WTC11 (cell line): ENCODE measurements at regions not wholly inside any gene's neighbourhood (a gene's known extent, or its start where the extent isn't known, plus 50 kb on each side); places are given as distances from the start of the nearest gene placed in this dataset.

Source experiments
- ATAC-seq: fragments of 200-7000 bp; cut with Tn5 transposase; 2 replicates; pipeline ENCODE4 v1.10.0; 2021; ENCODE audit warnings: mild to moderate bottlenecking, moderate library complexity
- CTCF ChIA-PET: fragments of 300-600 bp; sonication (Branson Sonifier 250); formaldehyde crosslinking; loops from one replicate; lab custom pipeline; 2021; ENCODE audit warnings: antibody characterized with exemption; lab: Charles Lee
- POLR2A ChIA-PET: fragments of 350-600 bp; sonication (Branson Sonifier 250); formaldehyde crosslinking; loops from one replicate; lab custom pipeline; 2021; ENCODE audit warnings: antibody characterized with exemption; lab: Charles Lee
- DNase-seq: peaks from one replicate; pipeline ENCODE4 v3.0.0; 2021; ENCODE audit warnings: low spot score
- H3K27ac Mint-ChIP-seq: 2 replicates; pipeline ENCODE4 v1.8.0; 2021; ENCODE audit warnings: mixed read lengths
- H3K27me3 Mint-ChIP-seq: 2 replicates; pipeline ENCODE4 v1.8.0; 2021; ENCODE audit warnings: low read depth, mild to moderate bottlenecking, moderate library complexity, mixed read lengths
- H3K36me3 Mint-ChIP-seq: 2 replicates; pipeline ENCODE4 v1.8.0; 2021; ENCODE audit warnings: mixed read lengths
- H3K4me1 Mint-ChIP-seq: 2 replicates; pipeline ENCODE4 v1.8.0; 2022; ENCODE audit warnings: mixed read lengths
- H3K4me3 Mint-ChIP-seq: 2 replicates; pipeline ENCODE4 v1.8.0; 2021; ENCODE audit warnings: mild to moderate bottlenecking, moderate library complexity, mixed read lengths
- H3K9me3 Mint-ChIP-seq: 2 replicates; pipeline ENCODE4 v1.8.0; 2021; ENCODE audit warnings: mixed read lengths
- EMX1 ChIP-seq: fragments of 250-450 bp; sonication (Bioruptor Pico); IDR thresholded peaks from 2 replicates; pipeline ENCODE4 v1.8.0; 2021; ENCODE audit warnings: mild to moderate bottlenecking
- ESRRA ChIP-seq: sonication (generic); formaldehyde crosslinking; IDR thresholded peaks from 2 replicates; pipeline ENCODE4 v1.8.1; 2022; ENCODE audit warnings: mild to moderate bottlenecking, missing genetic modification reagents, borderline replicate concordance
- FOXK1 ChIP-seq: sonication (generic); formaldehyde crosslinking; IDR thresholded peaks from 2 replicates; pipeline ENCODE4 v1.8.0; 2022; ENCODE audit warnings: mild to moderate bottlenecking, moderate library complexity, missing genetic modification reagents
- GABPB1 ChIP-seq: sonication (generic); formaldehyde crosslinking; IDR thresholded peaks from 2 replicates; pipeline ENCODE4 v1.8.1; 2023; ENCODE audit warnings: mild to moderate bottlenecking, missing genetic modification reagents
- HMGA2 ChIP-seq: fragments of 250-450 bp; sonication (Bioruptor Pico); IDR thresholded peaks from 2 replicates; pipeline ENCODE4 v1.4.0; 2021; ENCODE audit warnings: mild to moderate bottlenecking, moderate library complexity
- IRF2 ChIP-seq: sonication (generic); formaldehyde crosslinking; IDR thresholded peaks from 2 replicates; pipeline ENCODE4 v1.8.0; 2022; ENCODE audit warnings: low read depth, missing genetic modification reagents, borderline replicate concordance
- NFE2L1 ChIP-seq: sonication (generic); formaldehyde crosslinking; IDR thresholded peaks from 2 replicates; pipeline ENCODE4 v1.8.1; 2023; ENCODE audit warnings: missing genetic modification reagents
- NR1H2 ChIP-seq: sonication (generic); formaldehyde crosslinking; IDR thresholded peaks from 2 replicates; pipeline ENCODE4 v1.9.0; 2021; ENCODE audit warnings: mild to moderate bottlenecking, moderate library complexity, missing genetic modification reagents
- NR2C2 ChIP-seq: sonication (generic); formaldehyde crosslinking; IDR thresholded peaks from 2 replicates; pipeline ENCODE4 v1.8.0; 2022; ENCODE audit warnings: mild to moderate bottlenecking, missing genetic modification reagents
- TCF7 ChIP-seq: sonication (generic); formaldehyde crosslinking; IDR thresholded peaks from 2 replicates; pipeline ENCODE4 v1.8.0; 2022; ENCODE audit warnings: mild to moderate bottlenecking, low read depth, missing genetic modification reagents, moderate library complexity
- TP53 ChIP-seq: sonication (generic); formaldehyde crosslinking; IDR thresholded peaks from 2 replicates; pipeline ENCODE4 v1.8.1; 2023; ENCODE audit warnings: mild to moderate bottlenecking, missing genetic modification reagents
- ZBTB21 ChIP-seq: sonication (generic); formaldehyde crosslinking; IDR thresholded peaks from 2 replicates; pipeline ENCODE4 v1.8.1; 2023; ENCODE audit warnings: mild to moderate bottlenecking, missing genetic modification reagents, borderline replicate concordance
- ZNF232 ChIP-seq: sonication (generic); formaldehyde crosslinking; IDR thresholded peaks from 2 replicates; pipeline ENCODE4 v1.8.0; 2022; ENCODE audit warnings: mild to moderate bottlenecking, missing genetic modification reagents
- ZNF416 ChIP-seq: fragments of 250-450 bp; sonication (Bioruptor Pico); IDR thresholded peaks from 2 replicates; pipeline ENCODE4 v1.9.0; 2021; ENCODE audit warnings: mild to moderate bottlenecking, inconsistent platforms
- TF ChIP-seq, protein P1 (sequence below): sonication (generic); formaldehyde crosslinking; IDR thresholded peaks from 2 replicates; pipeline ENCODE4 v1.8.1; 2022; ENCODE audit warnings: mild to moderate bottlenecking, moderate library complexity, missing genetic modification reagents
- TF ChIP-seq, protein P2 (sequence below): fragments of 250-450 bp; sonication (Bioruptor Pico); IDR thresholded peaks from 2 replicates; pipeline ENCODE4 v1.9.0; 2021; ENCODE audit warnings: moderate library complexity, mild to moderate bottlenecking, inconsistent platforms, borderline replicate concordance
- TF ChIP-seq, protein P3 (sequence below): sonication (generic); formaldehyde crosslinking; conservative IDR thresholded peaks from 2 replicates; pipeline ENCODE4 v1.8.1; 2022; ENCODE audit warnings: mild to moderate bottlenecking, missing genetic modification reagents
- TF ChIP-seq, protein P4 (sequence below): sonication (generic); formaldehyde crosslinking; IDR thresholded peaks from 2 replicates; pipeline ENCODE4 v1.8.1; 2023; ENCODE audit warnings: mild to moderate bottlenecking, missing genetic modification reagents
- TF ChIP-seq, protein P5 (sequence below): sonication (generic); formaldehyde crosslinking; IDR thresholded peaks from 2 replicates; pipeline ENCODE4 v1.8.0; 2023; ENCODE audit warnings: mild to moderate bottlenecking, missing genetic modification reagents
- TF ChIP-seq, protein P6 (sequence below): fragments of 250-450 bp; sonication (Bioruptor Pico); IDR thresholded peaks from 2 replicates; pipeline ENCODE4 v1.9.0; 2021; ENCODE audit warnings: mild to moderate bottlenecking, borderline replicate concordance

DNA sequence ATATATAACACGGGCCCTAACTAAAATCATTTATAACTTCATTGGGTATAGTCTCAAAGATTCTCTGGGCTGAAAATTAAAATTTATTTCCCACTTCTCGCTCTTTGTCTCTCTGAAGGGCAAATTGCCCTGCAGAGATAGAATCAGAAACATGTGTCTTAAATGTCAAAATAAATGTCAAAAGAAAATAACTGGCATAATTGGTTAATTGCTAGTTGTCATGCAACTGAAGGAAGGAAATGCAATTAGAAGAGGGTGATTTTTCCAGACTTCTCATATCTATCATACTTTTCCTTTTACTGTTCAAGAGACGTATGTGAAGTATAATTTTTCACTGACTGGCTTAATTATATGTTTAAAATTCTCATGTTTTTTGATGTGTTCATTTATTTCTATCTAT, 80.3 kb upstream of the HMGCLL1 start:
- ChIA-PET POLR2A (no interaction called here), CTCF (no interaction called here)
- TF ChIP-seq IRF2 (no peak), TCF7 (CRISPR knock-in tag) (no peak), ESRRA (no peak), NR2C2 (CRISPR knock-in tag) (no peak), FOXK1 (CRISPR knock-in tag) (no peak), EMX1 (CRISPR knock-in tag) (no peak), ZNF232 (CRISPR knock-in tag) (no peak)
- TF ChIP-seq, protein P1, sequence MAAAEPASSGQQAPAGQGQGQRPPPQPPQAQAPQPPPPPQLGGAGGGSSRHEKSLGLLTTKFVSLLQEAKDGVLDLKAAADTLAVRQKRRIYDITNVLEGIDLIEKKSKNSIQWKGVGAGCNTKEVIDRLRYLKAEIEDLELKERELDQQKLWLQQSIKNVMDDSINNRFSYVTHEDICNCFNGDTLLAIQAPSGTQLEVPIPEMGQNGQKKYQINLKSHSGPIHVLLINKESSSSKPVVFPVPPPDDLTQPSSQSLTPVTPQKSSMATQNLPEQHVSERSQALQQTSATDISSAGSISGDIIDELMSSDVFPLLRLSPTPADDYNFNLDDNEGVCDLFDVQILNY (CRISPR knock-in tag): no peak
- ATAC-seq (no peak), DNase-seq (no peak)
- Mint-ChIP-seq H3K27me3 (no peaks in the 10 kb centered on the region), H3K4me1 (no peaks in the 10 kb centered on the region), H3K4me3 (no peak overlapping the region), H3K9me3 (peaks cover 38% of the 10 kb centered on the region), H3K27ac (no peak overlapping the region), H3K36me3 (peaks cover 23% of the 10 kb centered on the region)

DNA sequence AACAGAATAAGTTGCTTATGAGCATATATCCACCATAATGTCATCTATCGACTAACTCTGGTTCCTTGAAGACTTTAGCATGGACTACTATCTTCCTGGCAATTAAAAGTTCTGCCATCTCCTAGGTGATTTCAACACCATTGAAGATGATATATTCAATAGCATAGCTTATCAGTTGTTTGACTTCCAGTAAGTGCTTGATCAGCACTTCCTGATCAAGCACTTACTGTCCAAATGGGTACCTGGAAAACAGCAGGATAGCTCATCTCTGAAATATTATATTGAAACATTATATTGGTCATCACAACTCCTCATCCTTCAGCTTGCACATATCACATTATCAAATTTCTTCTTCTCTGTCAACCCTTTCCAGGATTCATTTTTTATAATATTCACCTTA, 75.5 kb upstream of the HMGCLL1 start:
- Mint-ChIP-seq H3K36me3 (no peaks in the 10 kb centered on the region), H3K9me3 (peaks cover 5% of the 10 kb centered on the region), H3K4me1 (peaks cover 8% of the 10 kb centered on the region), H3K4me3 (no peak overlapping the region), H3K27me3 (no peaks in the 10 kb centered on the region), H3K27ac (no peak overlapping the region)
- ChIA-PET POLR2A (no interaction called here), CTCF (no interaction called here)
- DNase-seq: no peak
- no peak for ATAC-seq
- TF ChIP-seq, protein P2, sequence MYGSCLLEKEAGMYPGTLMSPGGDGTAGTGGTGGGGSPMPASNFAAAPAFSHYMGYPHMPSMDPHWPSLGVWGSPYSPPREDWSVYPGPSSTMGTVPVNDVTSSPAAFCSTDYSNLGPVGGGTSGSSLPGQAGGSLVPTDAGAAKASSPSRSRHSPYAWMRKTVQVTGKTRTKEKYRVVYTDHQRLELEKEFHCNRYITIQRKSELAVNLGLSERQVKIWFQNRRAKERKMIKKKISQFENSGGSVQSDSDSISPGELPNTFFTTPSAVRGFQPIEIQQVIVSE (CRISPR knock-in tag): no peak
- TF ChIP-seq ZNF232 (CRISPR knock-in tag) (no peak), TP53 (CRISPR knock-in tag) (no peak), TCF7 (CRISPR knock-in tag) (no peak), HMGA2 (no peak), ZBTB21 (no peak), NR1H2 (CRISPR knock-in tag) (no peak), NFE2L1 (CRISPR knock-in tag) (no peak), GABPB1 (CRISPR knock-in tag) (no peak)
- TF ChIP-seq, protein P3, sequence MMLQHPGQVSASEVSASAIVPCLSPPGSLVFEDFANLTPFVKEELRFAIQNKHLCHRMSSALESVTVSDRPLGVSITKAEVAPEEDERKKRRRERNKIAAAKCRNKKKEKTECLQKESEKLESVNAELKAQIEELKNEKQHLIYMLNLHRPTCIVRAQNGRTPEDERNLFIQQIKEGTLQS: no peak

DNA sequence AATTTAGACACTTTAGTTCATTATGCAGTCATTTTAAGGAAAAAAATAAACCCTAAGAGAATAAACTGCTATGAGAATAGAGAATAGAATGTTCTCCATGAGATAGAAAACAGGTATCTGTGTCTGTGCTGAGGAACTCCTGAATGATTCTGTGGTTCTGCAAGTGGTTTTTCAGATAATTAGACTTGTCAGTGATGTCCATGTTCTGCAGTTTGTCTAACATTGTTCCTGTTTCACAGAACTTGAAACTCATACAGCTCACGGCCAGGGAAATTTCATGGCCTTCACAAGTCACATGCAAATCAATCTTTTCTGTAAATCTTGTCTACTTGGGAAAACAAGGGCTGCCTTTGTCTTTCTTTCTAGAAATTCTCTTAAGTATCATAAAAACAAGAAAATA, 73.4 kb upstream of the HMGCLL1 start:
- Mint-ChIP-seq H3K36me3 (no peaks in the 10 kb centered on the region), H3K4me1 (peaks cover 14% of the 10 kb centered on the region), H3K4me3 (no peak overlapping the region), H3K27me3 (no peaks in the 10 kb centered on the region), H3K27ac (no peak overlapping the region), H3K9me3 (peaks cover 3% of the 10 kb centered on the region)
- ATAC-seq (no peak), DNase-seq (no peak)
- TF ChIP-seq, protein P4, sequence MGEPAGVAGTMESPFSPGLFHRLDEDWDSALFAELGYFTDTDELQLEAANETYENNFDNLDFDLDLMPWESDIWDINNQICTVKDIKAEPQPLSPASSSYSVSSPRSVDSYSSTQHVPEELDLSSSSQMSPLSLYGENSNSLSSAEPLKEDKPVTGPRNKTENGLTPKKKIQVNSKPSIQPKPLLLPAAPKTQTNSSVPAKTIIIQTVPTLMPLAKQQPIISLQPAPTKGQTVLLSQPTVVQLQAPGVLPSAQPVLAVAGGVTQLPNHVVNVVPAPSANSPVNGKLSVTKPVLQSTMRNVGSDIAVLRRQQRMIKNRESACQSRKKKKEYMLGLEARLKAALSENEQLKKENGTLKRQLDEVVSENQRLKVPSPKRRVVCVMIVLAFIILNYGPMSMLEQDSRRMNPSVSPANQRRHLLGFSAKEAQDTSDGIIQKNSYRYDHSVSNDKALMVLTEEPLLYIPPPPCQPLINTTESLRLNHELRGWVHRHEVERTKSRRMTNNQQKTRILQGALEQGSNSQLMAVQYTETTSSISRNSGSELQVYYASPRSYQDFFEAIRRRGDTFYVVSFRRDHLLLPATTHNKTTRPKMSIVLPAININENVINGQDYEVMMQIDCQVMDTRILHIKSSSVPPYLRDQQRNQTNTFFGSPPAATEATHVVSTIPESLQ: no peak
- no peak for TF ChIP-seq ZNF416 (CRISPR knock-in tag)
- POLR2A ChIA-PET: no interaction called here
- CTCF ChIA-PET: no interaction called here

DNA sequence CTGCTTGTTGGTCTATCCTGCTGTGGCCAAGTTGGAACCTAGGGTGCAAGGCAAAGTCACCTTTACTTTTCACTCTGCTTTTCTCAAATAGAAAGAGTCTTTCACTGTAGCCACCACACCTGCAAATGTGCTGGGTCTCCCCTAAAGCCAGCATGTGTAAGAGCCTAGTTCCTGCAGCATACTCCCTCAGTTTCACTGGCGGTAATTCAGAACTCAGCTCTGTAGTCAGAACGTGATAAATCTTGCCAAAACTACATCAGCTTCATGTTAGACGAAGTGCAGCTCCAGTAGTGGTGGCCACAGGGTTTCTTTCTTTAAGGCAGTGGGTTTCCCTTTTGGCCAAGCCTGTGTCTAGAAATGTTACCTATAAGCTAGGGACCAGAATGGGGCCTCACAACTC, 72.0 kb upstream of the HMGCLL1 start:
- DNase-seq (no peak), ATAC-seq (no peak)
- no peaks in the 10 kb centered on the region for H3K27me3 Mint-ChIP-seq
- H3K36me3 Mint-ChIP-seq: no peaks in the 10 kb centered on the region
- H3K4me1 Mint-ChIP-seq: peaks cover 14% of the 10 kb centered on the region
- POLR2A ChIA-PET: no interaction called here
- H3K9me3 Mint-ChIP-seq: peaks cover 14% of the 10 kb centered on the region
- H3K27ac Mint-ChIP-seq: no peak overlapping the region
- no peak overlapping the region for H3K4me3 Mint-ChIP-seq
- CTCF ChIA-PET: interaction anchor here (1.3 kb wide), 1 partner anchor 33 kb away, joined by 3 read pairs; no protein-coding TSS in a partner anchor
- TF ChIP-seq, protein P5, sequence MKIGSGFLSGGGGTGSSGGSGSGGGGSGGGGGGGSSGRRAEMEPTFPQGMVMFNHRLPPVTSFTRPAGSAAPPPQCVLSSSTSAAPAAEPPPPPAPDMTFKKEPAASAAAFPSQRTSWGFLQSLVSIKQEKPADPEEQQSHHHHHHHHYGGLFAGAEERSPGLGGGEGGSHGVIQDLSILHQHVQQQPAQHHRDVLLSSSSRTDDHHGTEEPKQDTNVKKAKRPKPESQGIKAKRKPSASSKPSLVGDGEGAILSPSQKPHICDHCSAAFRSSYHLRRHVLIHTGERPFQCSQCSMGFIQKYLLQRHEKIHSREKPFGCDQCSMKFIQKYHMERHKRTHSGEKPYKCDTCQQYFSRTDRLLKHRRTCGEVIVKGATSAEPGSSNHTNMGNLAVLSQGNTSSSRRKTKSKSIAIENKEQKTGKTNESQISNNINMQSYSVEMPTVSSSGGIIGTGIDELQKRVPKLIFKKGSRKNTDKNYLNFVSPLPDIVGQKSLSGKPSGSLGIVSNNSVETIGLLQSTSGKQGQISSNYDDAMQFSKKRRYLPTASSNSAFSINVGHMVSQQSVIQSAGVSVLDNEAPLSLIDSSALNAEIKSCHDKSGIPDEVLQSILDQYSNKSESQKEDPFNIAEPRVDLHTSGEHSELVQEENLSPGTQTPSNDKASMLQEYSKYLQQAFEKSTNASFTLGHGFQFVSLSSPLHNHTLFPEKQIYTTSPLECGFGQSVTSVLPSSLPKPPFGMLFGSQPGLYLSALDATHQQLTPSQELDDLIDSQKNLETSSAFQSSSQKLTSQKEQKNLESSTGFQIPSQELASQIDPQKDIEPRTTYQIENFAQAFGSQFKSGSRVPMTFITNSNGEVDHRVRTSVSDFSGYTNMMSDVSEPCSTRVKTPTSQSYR (CRISPR knock-in tag): no peak
- TF ChIP-seq ZNF416 (CRISPR knock-in tag): no peak
- TF ChIP-seq, protein P6, sequence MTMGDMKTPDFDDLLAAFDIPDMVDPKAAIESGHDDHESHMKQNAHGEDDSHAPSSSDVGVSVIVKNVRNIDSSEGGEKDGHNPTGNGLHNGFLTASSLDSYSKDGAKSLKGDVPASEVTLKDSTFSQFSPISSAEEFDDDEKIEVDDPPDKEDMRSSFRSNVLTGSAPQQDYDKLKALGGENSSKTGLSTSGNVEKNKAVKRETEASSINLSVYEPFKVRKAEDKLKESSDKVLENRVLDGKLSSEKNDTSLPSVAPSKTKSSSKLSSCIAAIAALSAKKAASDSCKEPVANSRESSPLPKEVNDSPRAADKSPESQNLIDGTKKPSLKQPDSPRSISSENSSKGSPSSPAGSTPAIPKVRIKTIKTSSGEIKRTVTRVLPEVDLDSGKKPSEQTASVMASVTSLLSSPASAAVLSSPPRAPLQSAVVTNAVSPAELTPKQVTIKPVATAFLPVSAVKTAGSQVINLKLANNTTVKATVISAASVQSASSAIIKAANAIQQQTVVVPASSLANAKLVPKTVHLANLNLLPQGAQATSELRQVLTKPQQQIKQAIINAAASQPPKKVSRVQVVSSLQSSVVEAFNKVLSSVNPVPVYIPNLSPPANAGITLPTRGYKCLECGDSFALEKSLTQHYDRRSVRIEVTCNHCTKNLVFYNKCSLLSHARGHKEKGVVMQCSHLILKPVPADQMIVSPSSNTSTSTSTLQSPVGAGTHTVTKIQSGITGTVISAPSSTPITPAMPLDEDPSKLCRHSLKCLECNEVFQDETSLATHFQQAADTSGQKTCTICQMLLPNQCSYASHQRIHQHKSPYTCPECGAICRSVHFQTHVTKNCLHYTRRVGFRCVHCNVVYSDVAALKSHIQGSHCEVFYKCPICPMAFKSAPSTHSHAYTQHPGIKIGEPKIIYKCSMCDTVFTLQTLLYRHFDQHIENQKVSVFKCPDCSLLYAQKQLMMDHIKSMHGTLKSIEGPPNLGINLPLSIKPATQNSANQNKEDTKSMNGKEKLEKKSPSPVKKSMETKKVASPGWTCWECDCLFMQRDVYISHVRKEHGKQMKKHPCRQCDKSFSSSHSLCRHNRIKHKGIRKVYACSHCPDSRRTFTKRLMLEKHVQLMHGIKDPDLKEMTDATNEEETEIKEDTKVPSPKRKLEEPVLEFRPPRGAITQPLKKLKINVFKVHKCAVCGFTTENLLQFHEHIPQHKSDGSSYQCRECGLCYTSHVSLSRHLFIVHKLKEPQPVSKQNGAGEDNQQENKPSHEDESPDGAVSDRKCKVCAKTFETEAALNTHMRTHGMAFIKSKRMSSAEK: no peak
